CD14-positive monocyte (primary cell): ENCODE measurements at regions not wholly inside any gene's neighbourhood (a gene's known extent, or its start where the extent isn't known, plus 50 kb on each side); places are given as distances from the start of the nearest gene placed in this dataset.

Experiments used
- DNase-seq, 3 donors: peaks; one replicate each; pipeline ENCODE4 v3.0.0-alpha.2; 2011 to 2022
- H2AFZ ChIP-seq: 2 replicates; pipeline ENCODE4 v1.6.0; 2012; ENCODE audit warnings: mild to moderate bottlenecking, low read depth, low read length, inconsistent platforms; ENCODE audit not compliant: insufficient read depth, poor library complexity, severe bottlenecking
- H3K27ac ChIP-seq, 2 donors: 1 replicate in 1 of 2; 2 replicates in 1 of 2; pipeline ENCODE4 v1.5.1; 2012 to 2013; ENCODE audit warnings: low read length in 2 of 2, control low read depth in 1 of 2, inconsistent platforms in 1 of 2, low read depth in 1 of 2, mild to moderate bottlenecking in 1 of 2
- H3K27me3 ChIP-seq, 2 donors: one replicate each; pipeline versions ENCODE4 v1.6.0 to v1.6.1; 2011 to 2013; ENCODE audit warnings: low read length in 2 of 2; ENCODE audit not compliant: control insufficient read depth in 2 of 2, insufficient read depth in 2 of 2
- H3K36me3 ChIP-seq, 2 donors: replicated peaks in 1 of 2; 1 replicate in 1 of 2; 2 replicates in 1 of 2; pipeline versions ENCODE4 v1.5.1 to v1.6.1; 2012 to 2013; ENCODE audit warnings: low read length in 2 of 2, control low read depth in 1 of 2, inconsistent platforms in 1 of 2, mild to moderate bottlenecking in 1 of 2; ENCODE audit not compliant: insufficient read depth in 2 of 2, control insufficient read depth in 1 of 2
- H3K4me1 ChIP-seq, 2 donors: 1 replicate in 1 of 2; 2 replicates in 1 of 2; pipeline versions ENCODE4 v1.5.1 to v1.6.1; 2012 to 2013; ENCODE audit warnings: low read length in 2 of 2, control low read depth in 1 of 2, inconsistent platforms in 1 of 2, mild to moderate bottlenecking in 1 of 2, moderate library complexity in 1 of 2; ENCODE audit not compliant: insufficient read depth in 2 of 2, control insufficient read depth in 1 of 2
- H3K4me2 ChIP-seq: replicated peaks from 2 replicates; pipeline ENCODE3; 2012; ENCODE audit warnings: low read length, moderate library complexity, mild to moderate bottlenecking; ENCODE audit not compliant: poor library complexity, severe bottlenecking; ENCODE audit errors: extremely low read depth
- H3K4me3 ChIP-seq, 3 experiments: fragments of 200-600 bp in 1 of 3; sonication (generic) in 1 of 3; replicated peaks in 1 of 3; 1 replicate in 2 of 3; 2 replicates in 1 of 3; pipeline ENCODE4 v1.5.1; 2011 to 2013; ENCODE audit warnings: low read length in 3 of 3, mild to moderate bottlenecking in 3 of 3, control low read depth in 2 of 3, low read depth in 2 of 3, inconsistent platforms in 1 of 3, moderate library complexity in 1 of 3
- H3K79me2 ChIP-seq: 2 replicates; pipeline ENCODE4 v1.6.0; 2012; ENCODE audit warnings: mild to moderate bottlenecking, control low read depth, inconsistent platforms, low read length, moderate library complexity; ENCODE audit not compliant: insufficient read depth
- H3K9ac ChIP-seq: 2 replicates; pipeline ENCODE4 v1.6.0; 2017; ENCODE audit warnings: low read length, mild to moderate bottlenecking; ENCODE audit not compliant: insufficient read depth, poor library complexity, severe bottlenecking
- H3K9me3 ChIP-seq, 2 donors: replicated peaks in 1 of 2; 1 replicate in 1 of 2; 2 replicates in 1 of 2; pipeline versions ENCODE4 v1.5.1 to v1.6.1; 2012 to 2013; ENCODE audit warnings: low read length in 2 of 2, control low read depth in 1 of 2; ENCODE audit not compliant: control insufficient read depth in 1 of 2, insufficient read depth in 1 of 2
- H4K20me1 ChIP-seq: 2 replicates; pipeline ENCODE4 v1.6.0; 2012; ENCODE audit warnings: mild to moderate bottlenecking, low read length, control low read depth, moderate library complexity; ENCODE audit not compliant: insufficient read depth
- H3K27ac Mint-ChIP-seq, 7 donors: one replicate each; pipeline ENCODE4 v1.8.0; 2020; ENCODE audit warnings: mild to moderate bottlenecking in 7 of 7, mixed read lengths in 7 of 7, moderate library complexity in 6 of 7, inconsistent platforms in 2 of 7
- H3K27me3 Mint-ChIP-seq, 3 donors: one replicate each; pipeline ENCODE4 v1.8.0; 2021 to 2022; ENCODE audit warnings: low read depth in 3 of 3, mild to moderate bottlenecking in 3 of 3, mixed read lengths in 3 of 3, moderate library complexity in 3 of 3, inconsistent platforms in 1 of 3
- H3K36me3 Mint-ChIP-seq, 2 donors: one replicate each; pipeline ENCODE4 v1.8.0; 2020; ENCODE audit warnings: mixed read lengths in 2 of 2, inconsistent platforms in 1 of 2, mild to moderate bottlenecking in 1 of 2
- H3K4me1 Mint-ChIP-seq: one replicate; pipeline ENCODE4 v1.8.0; 2020; ENCODE audit warnings: mild to moderate bottlenecking, mixed read lengths
- H3K4me3 Mint-ChIP-seq, 2 donors: one replicate each; pipeline ENCODE4 v1.8.0; 2020; ENCODE audit warnings: mild to moderate bottlenecking in 2 of 2, mixed read lengths in 2 of 2, moderate library complexity in 1 of 2
- H3K9me3 Mint-ChIP-seq, 7 donors: one replicate each; pipeline ENCODE4 v1.8.0; 2020 to 2022; ENCODE audit warnings: mixed read lengths in 7 of 7, mild to moderate bottlenecking in 6 of 7, moderate library complexity in 6 of 7, inconsistent platforms in 2 of 7
- WGBS: methylation state at CpG from one replicate; pipeline ENCODE4 v1.1.5; 2013; ENCODE audit warnings: missing lambda C conversion rate; ENCODE audit not compliant: insufficient coverage; 5-methylcytosine and 5-hydroxymethylcytosine counted together
- intact Hi-C, 2 donors: fragments of 100-400 bp; cut with micrococcal nuclease; formaldehyde crosslinking; loops; one replicate each; pipeline versions ENCODE4 v1.15.0 to v1.15.1; 2023
- TF ChIP-seq, protein P1 (sequence below): fragments of 200-600 bp; IDR thresholded peaks from one replicate; pipeline ENCODE4 v1.8.0; 2022; ENCODE audit warnings: antibody characterized with exemption, mild to moderate bottlenecking

GRCh38 chr14:98633380-98633779, 638.6 kb downstream of the BCL11B start:
- H3K79me2 ChIP-seq: no peaks in the 10 kb centered on the region
- H3K27ac Mint-ChIP-seq: no peak overlapping the region
- H3K4me2 ChIP-seq: no peak overlapping the region
- no peaks in the 10 kb centered on the region for H4K20me1 ChIP-seq
- no peaks in the 10 kb centered on the region for H3K36me3 Mint-ChIP-seq
- no peak overlapping the region for H3K4me3 Mint-ChIP-seq
- H3K27me3 ChIP-seq: no peaks in the 10 kb centered on the region
- DNase-seq: no peak
- H3K4me1 ChIP-seq: no peaks in the 10 kb centered on the region
- peaks cover 4 to 9% (median 6%) of the 10 kb centered on the region in 7 donors for H3K9me3 Mint-ChIP-seq
- H3K9me3 ChIP-seq: peaks cover 4 to 6% of the 10 kb centered on the region in 2 donors
- H3K27me3 Mint-ChIP-seq: no peaks in the 10 kb centered on the region
- no peaks in the 10 kb centered on the region for H3K36me3 ChIP-seq
- 95% methylated on average over 3 of the region's 5 CpGs for WGBS
- no peak overlapping the region for H2AFZ ChIP-seq
- H3K4me3 ChIP-seq: no peak overlapping the region
- intact Hi-C loops: no loop called here
- no peaks in the 10 kb centered on the region for H3K4me1 Mint-ChIP-seq
- H3K9ac ChIP-seq: no peak overlapping the region
- TF ChIP-seq, protein P1, sequence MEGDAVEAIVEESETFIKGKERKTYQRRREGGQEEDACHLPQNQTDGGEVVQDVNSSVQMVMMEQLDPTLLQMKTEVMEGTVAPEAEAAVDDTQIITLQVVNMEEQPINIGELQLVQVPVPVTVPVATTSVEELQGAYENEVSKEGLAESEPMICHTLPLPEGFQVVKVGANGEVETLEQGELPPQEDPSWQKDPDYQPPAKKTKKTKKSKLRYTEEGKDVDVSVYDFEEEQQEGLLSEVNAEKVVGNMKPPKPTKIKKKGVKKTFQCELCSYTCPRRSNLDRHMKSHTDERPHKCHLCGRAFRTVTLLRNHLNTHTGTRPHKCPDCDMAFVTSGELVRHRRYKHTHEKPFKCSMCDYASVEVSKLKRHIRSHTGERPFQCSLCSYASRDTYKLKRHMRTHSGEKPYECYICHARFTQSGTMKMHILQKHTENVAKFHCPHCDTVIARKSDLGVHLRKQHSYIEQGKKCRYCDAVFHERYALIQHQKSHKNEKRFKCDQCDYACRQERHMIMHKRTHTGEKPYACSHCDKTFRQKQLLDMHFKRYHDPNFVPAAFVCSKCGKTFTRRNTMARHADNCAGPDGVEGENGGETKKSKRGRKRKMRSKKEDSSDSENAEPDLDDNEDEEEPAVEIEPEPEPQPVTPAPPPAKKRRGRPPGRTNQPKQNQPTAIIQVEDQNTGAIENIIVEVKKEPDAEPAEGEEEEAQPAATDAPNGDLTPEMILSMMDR: no peak
- H3K27ac ChIP-seq: no peak overlapping the region

GRCh38 chr14:98634043-98634820, 637.8 kb downstream of the BCL11B start:
- Mint-ChIP-seq H3K27me3 (peaks cover 0 to 1% (median 0%) of the 10 kb centered on the region in 3 donors), H3K27ac (no peak overlapping the region), H3K4me3 (no peak overlapping the region), H3K4me1 (no peaks in the 10 kb centered on the region), H3K36me3 (no peaks in the 10 kb centered on the region), H3K9me3 (peaks cover 4 to 9% (median 6%) of the 10 kb centered on the region in 7 donors)
- intact Hi-C loops: no loop called here
- WGBS: 100% methylated on average over 2 of the region's 6 CpGs
- Histone ChIP-seq H4K20me1 (no peaks in the 10 kb centered on the region), H3K27ac (no peak overlapping the region), H3K4me1 (no peaks in the 10 kb centered on the region), H3K4me3 (no peak overlapping the region), H3K79me2 (no peaks in the 10 kb centered on the region), H3K4me2 (no peak overlapping the region), H2AFZ (no peak overlapping the region), H3K36me3 (no peaks in the 10 kb centered on the region), H3K9me3 (peaks cover 0 to 6% of the 10 kb centered on the region in 2 donors), H3K9ac (no peak overlapping the region), H3K27me3 (no peaks in the 10 kb centered on the region)
- TF ChIP-seq, protein P1: no peak
- DNase-seq: no peak
